ENCODE measurements at regions not wholly inside any gene's neighbourhood (a gene's known extent, or its start where the extent isn't known, plus 50 kb on each side); places are given as distances from the start of the nearest gene placed in this dataset.

GRCh38 chrX:39677978-39678791, 419.6 kb downstream of the BCOR start:
- no peak overlapping the region for H3K4me3 Mint-ChIP-seq
- H3K4me1 Mint-ChIP-seq: no peaks in the 10 kb centered on the region
- no peaks in the 10 kb centered on the region for H3K9me3 Mint-ChIP-seq
- H3K27me3 Mint-ChIP-seq: no peaks in the 10 kb centered on the region
- ChIA-PET CTCF (no interaction called here), POLR2A (no interaction called here)
- H3K36me3 Mint-ChIP-seq (ENCODE audit: low read depth): no peaks in the 10 kb centered on the region
- no peak for DNase-seq
- intact Hi-C loops (cut with micrococcal nuclease): no loop called here
- no peak for ATAC-seq (ENCODE audit: low read depth)
- no peak overlapping the region for H3K27ac Mint-ChIP-seq
- no peak for TF ChIP-seq CTCF (IDR thresholded peaks at IDR 0.05)

GRCh38 chrX:39678914-39679313, 418.8 kb downstream of the BCOR start:
- TF ChIP-seq CTCF (IDR thresholded peaks at IDR 0.05): no peak
- Mint-ChIP-seq H3K27ac (no peak overlapping the region), H3K4me1 (no peaks in the 10 kb centered on the region), H3K36me3 (ENCODE audit: low read depth) (no peaks in the 10 kb centered on the region), H3K4me3 (no peak overlapping the region), H3K9me3 (no peaks in the 10 kb centered on the region), H3K27me3 (no peaks in the 10 kb centered on the region)
- intact Hi-C loops (cut with micrococcal nuclease): no loop called here
- ATAC-seq (ENCODE audit: low read depth): no peak
- ChIA-PET POLR2A (no interaction called here), CTCF (no interaction called here)
- DNase-seq: no peak

GRCh38 chrX:39679497-39680157, 418.1 kb downstream of the BCOR start:
- no peak overlapping the region for H3K4me3 Mint-ChIP-seq
- intact Hi-C loops (cut with micrococcal nuclease): no loop called here
- no peak for TF ChIP-seq CTCF (IDR thresholded peaks at IDR 0.05)
- peaks cover 3% of the 10 kb centered on the region for H3K27me3 Mint-ChIP-seq
- no peaks in the 10 kb centered on the region for H3K4me1 Mint-ChIP-seq
- H3K9me3 Mint-ChIP-seq: no peaks in the 10 kb centered on the region
- no peaks in the 10 kb centered on the region for H3K36me3 Mint-ChIP-seq (ENCODE audit: low read depth)
- ChIA-PET CTCF (no interaction called here), POLR2A (no interaction called here)
- no peak overlapping the region for H3K27ac Mint-ChIP-seq
- no peak for ATAC-seq (ENCODE audit: low read depth)
- DNase-seq: no peak

GRCh38 chrX:39681885-39682284, 415.9 kb downstream of the BCOR start:
- Mint-ChIP-seq H3K27me3 (peaks cover 5% of the 10 kb centered on the region), H3K9me3 (no peaks in the 10 kb centered on the region), H3K27ac (no peak overlapping the region), H3K4me3 (no peak overlapping the region), H3K36me3 (ENCODE audit: low read depth) (no peaks in the 10 kb centered on the region), H3K4me1 (no peaks in the 10 kb centered on the region)
- CTCF ChIA-PET: no interaction called here
- intact Hi-C loops (cut with micrococcal nuclease): no loop called here
- ATAC-seq (ENCODE audit: low read depth) (no peak), DNase-seq (no peak)
- no peak for TF ChIP-seq CTCF (IDR thresholded peaks at IDR 0.05)
- POLR2A ChIA-PET: no interaction called here

- no peak overlapping the region for H3K27ac Mint-ChIP-seq
- DNase-seq: no peak
- H3K9me3 Mint-ChIP-seq: no peaks in the 10 kb centered on the region
- TF ChIP-seq CTCF (IDR thresholded peaks at IDR 0.05): no peak
- H3K27me3 Mint-ChIP-seq: peaks cover 5% of the 10 kb centered on the region
- ChIA-PET CTCF (no interaction called here), POLR2A (no interaction called here)
- intact Hi-C loops (cut with micrococcal nuclease): no loop called here
- ATAC-seq (ENCODE audit: low read depth): no peak
- H3K36me3 Mint-ChIP-seq (ENCODE audit: low read depth): no peaks in the 10 kb centered on the region
- no peaks in the 10 kb centered on the region for H3K4me1 Mint-ChIP-seq
- no peak overlapping the region for H3K4me3 Mint-ChIP-seq
Observed at GRCh38 chrX:39682778-39683177, 415.0 kb downstream of the BCOR start.
